Neural crest cell (in vitro differentiated cells): ENCODE measurements at regions not wholly inside any gene's neighbourhood (a gene's known extent, or its start where the extent isn't known, plus 50 kb on each side); places are given as distances from the start of the nearest gene placed in this dataset.
"Not testable (repeated sequence)": the region's sequence is repeated elsewhere in the genome, so short reads cannot be mapped to it uniquely, and the experiment has no call there.

ENCODE experiments used
- DNase-seq: peaks from one replicate; pipeline ENCODE4 v3.0.0; 2021; ENCODE audit warnings: low read depth, mixed read lengths, low spot score
- H3K27ac Mint-ChIP-seq: one replicate; pipeline ENCODE4 v1.8.0; 2021; ENCODE audit warnings: mild to moderate bottlenecking, mixed read lengths; ENCODE audit not compliant: unreplicated experiment
- H3K27me3 Mint-ChIP-seq: 2 replicates; pipeline ENCODE4 v1.8.0; 2021; ENCODE audit warnings: low read depth, mild to moderate bottlenecking, mixed read lengths
- H3K36me3 Mint-ChIP-seq: 2 replicates; pipeline ENCODE4 v1.8.0; 2021; ENCODE audit warnings: low read depth, mild to moderate bottlenecking, mixed read lengths
- H3K4me1 Mint-ChIP-seq: 2 replicates; pipeline ENCODE4 v1.8.0; 2021; ENCODE audit warnings: mixed read lengths
- H3K4me3 Mint-ChIP-seq: one replicate; pipeline ENCODE4 v1.8.0; 2021; ENCODE audit warnings: mild to moderate bottlenecking, mixed read lengths
- H3K9me3 Mint-ChIP-seq: 2 replicates; pipeline ENCODE4 v1.8.0; 2021; ENCODE audit warnings: mixed read lengths
- CTCF ChIP-seq: fragments of 200-600 bp; sonication (generic); conservative IDR thresholded peaks from 2 replicates; pipeline ENCODE4 v1.5.0; 2021; ENCODE audit warnings: antibody characterized with exemption, mild to moderate bottlenecking

- no peaks in the 10 kb centered on the region for H3K9me3 Mint-ChIP-seq
- DNase-seq, result no peak
- H3K4me1 Mint-ChIP-seq, result peaks cover 8% of the 10 kb centered on the region
- no peak for TF ChIP-seq CTCF
- H3K4me3 Mint-ChIP-seq, result no peak overlapping the region
- no peak overlapping the region for H3K27ac Mint-ChIP-seq
- H3K36me3 Mint-ChIP-seq, result no peaks in the 10 kb centered on the region
- no peaks in the 10 kb centered on the region for H3K27me3 Mint-ChIP-seq
Measured at GRCh38 chr4:181121733-181122132, 1121.5 kb upstream of the TENM3 start.

GRCh38 chr4:181127171-181127570 lies 1116.0 kb upstream of the TENM3 start:
- TF ChIP-seq CTCF, result no peak
- Mint-ChIP-seq H3K36me3 (peaks cover 17% of the 10 kb centered on the region), H3K27ac (no peak overlapping the region), H3K4me1 (peaks cover 5% of the 10 kb centered on the region), H3K9me3 (peaks cover 21% of the 10 kb centered on the region), H3K4me3 (no peak overlapping the region), H3K27me3 (no peaks in the 10 kb centered on the region)
- DNase-seq, result no peak

- not testable (repeated sequence) for H3K4me3 Mint-ChIP-seq, DNase-seq, H3K27ac Mint-ChIP-seq, H3K27me3 Mint-ChIP-seq, H3K4me1 Mint-ChIP-seq
- Mint-ChIP-seq H3K9me3 (peaks cover 21% of the 10 kb centered on the region), H3K36me3 (peaks cover 17% of the 10 kb centered on the region)
Measured at GRCh38 chr4:181130317-181130716, 1112.9 kb upstream of the TENM3 start.

GRCh38 chr4:181137351-181137750 lies 1105.9 kb upstream of the TENM3 start:
- H3K27me3 Mint-ChIP-seq, result no peaks in the 10 kb centered on the region
- H3K27ac Mint-ChIP-seq, result no peak overlapping the region
- no peak overlapping the region for H3K4me3 Mint-ChIP-seq
- no peak for TF ChIP-seq CTCF
- H3K4me1 Mint-ChIP-seq, result peaks cover 4% of the 10 kb centered on the region
- no peaks in the 10 kb centered on the region for H3K36me3 Mint-ChIP-seq
- no peaks in the 10 kb centered on the region for H3K9me3 Mint-ChIP-seq
- DNase-seq, result no peak

GRCh38 chr4:181138116-181138515 lies 1105.1 kb upstream of the TENM3 start:
- TF ChIP-seq CTCF, result no peak
- Mint-ChIP-seq H3K4me1 (peaks cover 5% of the 10 kb centered on the region), H3K27me3 (no peaks in the 10 kb centered on the region)

GRCh38 chr4:181140037-181140603 lies 1103.1 kb upstream of the TENM3 start:
- Mint-ChIP-seq H3K9me3 (no peaks in the 10 kb centered on the region), H3K4me3 (no peak overlapping the region), H3K27me3 (no peaks in the 10 kb centered on the region), H3K4me1 (peaks cover 18% of the 10 kb centered on the region), H3K36me3 (no peaks in the 10 kb centered on the region), H3K27ac (no peak overlapping the region)
- TF ChIP-seq CTCF, result no peak
- DNase-seq, result no peak

More at GRCh38 chr4:181138116-181138515, 1105.1 kb upstream of the TENM3 start:
- no peak for DNase-seq
- H3K4me3 Mint-ChIP-seq, result no peak overlapping the region
- H3K36me3 Mint-ChIP-seq, result no peaks in the 10 kb centered on the region
- H3K27ac Mint-ChIP-seq, result no peak overlapping the region
- no peaks in the 10 kb centered on the region for H3K9me3 Mint-ChIP-seq
